Amygdala (tissue), 56 donors: ENCODE measurements at regions not wholly inside any gene's neighbourhood (a gene's known extent, or its start where the extent isn't known, plus 50 kb on each side); places are given as distances from the start of the nearest gene placed in this dataset.

Experiments used
- DNase-seq, 56 donors: peaks; one replicate each; lab custom pipeline; 2025; lab: John Stamatoyannopoulos, UW

DNA sequence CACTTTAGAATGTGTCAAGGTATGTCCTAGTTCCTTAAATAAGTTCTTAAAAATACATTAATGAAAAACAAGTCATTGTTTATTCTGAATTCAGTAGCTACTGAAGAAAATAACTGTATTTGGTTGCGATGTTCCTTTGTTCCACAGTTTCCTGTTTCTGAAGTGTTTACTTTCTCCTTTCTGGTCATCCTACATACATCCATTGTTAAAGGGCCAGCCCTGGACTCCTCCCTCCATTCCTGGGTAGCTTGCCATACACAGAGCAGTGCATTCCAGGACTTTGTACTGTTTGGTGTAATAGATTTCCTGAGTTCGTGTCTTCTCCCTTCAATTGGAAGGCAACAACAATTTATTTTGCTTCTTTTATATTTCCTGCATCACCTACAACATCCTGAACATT is 845.4 kb upstream of the CXADR start:
- DNase-seq = no peak

DNA sequence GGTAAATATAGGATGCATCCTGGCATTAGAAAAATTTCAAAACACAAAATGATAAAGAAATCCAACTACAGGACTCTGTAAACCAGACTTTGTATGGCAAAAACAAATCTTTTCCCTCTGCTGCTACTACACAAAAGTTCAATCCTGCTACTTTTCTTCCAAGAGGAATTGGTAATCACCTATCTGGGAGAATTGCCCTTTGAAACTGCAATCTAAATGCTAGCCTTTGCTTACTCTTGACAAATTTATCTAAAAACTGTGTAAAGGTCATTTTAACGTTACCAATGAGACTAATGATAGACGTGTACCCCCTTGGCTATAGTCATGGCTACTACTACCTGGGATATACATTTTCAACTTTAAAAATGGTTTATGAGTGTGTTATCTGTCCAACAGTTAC is 837.9 kb upstream of the CXADR start:
- DNase-seq = no peak

DNA sequence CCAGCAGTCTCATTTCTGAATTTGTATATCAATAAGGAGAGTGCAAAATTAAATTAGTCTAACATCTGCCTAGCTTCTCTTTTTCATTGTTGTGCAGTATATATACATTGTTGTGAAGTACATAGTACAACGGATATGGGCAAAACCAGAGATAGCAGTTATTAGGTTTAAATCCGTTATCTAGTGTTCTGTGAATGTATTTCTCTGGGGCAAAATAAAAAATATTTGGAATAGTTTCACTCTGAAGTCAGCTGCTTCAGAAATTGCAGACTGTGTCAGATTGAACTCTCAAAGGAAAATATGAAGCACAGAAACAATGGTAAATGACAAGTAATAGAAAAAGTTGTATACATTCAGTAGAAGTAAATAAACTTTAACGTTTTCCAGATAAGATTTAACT is 836.5 kb upstream of the CXADR start:
- no peak for DNase-seq

DNA sequence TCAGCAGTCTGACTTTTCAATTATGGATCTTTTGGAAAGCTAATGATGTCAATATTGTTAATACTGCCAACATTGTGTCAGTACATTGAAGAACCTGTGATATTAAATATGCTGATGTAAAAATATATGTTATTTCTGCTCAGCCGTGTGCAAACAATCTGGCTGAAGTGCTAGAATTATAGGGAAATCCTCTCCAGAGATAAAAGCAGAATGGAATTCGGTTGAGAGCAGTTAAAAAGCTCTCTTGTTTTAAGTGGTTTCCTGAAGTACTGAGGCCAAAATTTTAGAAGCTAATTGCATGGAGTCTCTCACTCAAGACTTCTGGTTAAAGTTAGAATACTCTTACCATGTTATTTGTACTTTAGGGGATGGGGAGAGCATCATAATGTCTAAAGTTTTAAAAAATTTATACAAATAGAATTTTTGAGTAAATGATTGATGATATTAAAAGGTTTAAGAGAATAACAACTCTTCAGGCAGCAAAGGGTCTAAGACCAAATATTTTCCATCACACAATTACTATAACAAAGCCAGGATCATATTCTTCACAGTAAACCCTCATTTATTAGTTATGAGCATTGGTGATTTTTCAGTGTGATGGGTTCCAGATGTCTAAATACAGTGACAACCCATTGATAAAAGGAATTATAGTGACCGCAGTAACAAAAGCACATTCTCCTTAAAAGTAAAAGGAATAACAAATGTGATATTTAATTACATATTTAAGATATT is 834.2 kb upstream of the CXADR start:
- DNase-seq = no peak

DNA sequence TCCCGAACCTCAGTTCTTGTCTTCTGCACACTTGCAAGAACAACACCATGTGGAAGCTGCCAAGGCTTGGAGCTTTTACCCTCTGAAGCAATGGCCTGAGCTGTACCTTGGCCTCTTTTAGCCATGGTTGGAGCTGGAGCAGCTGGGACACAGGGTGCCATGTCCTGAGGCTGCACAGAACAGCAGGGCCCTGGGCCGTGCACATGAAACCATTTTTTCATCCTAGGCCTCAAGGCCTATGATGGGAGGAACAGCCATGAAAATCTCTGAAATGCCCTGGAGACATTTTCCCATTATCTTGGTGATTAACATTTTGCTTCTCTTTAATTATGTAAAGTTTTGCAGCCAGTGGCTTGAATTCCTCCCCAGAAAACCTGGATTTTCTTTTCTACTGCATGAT is 817.8 kb upstream of the CXADR start:
- no peak for DNase-seq

DNA sequence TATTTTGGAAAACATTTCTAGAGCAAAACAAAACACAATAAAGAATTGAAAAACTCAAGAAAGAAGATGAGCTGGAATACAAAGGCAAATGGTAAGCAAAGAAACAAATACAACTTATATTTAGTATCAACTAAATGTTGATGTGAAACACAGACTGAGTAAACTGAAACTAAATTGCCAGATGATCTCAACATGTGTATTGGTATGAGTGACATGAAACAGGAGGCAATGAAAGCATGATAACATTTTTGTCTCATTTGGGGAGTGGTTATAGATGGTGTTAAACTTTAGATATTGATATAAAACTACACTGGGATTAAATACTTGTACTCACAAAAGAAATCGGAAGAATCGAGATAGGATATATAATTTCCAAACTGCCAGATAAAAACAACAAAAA is 805.6 kb upstream of the CXADR start:
- no peak for DNase-seq

DNA sequence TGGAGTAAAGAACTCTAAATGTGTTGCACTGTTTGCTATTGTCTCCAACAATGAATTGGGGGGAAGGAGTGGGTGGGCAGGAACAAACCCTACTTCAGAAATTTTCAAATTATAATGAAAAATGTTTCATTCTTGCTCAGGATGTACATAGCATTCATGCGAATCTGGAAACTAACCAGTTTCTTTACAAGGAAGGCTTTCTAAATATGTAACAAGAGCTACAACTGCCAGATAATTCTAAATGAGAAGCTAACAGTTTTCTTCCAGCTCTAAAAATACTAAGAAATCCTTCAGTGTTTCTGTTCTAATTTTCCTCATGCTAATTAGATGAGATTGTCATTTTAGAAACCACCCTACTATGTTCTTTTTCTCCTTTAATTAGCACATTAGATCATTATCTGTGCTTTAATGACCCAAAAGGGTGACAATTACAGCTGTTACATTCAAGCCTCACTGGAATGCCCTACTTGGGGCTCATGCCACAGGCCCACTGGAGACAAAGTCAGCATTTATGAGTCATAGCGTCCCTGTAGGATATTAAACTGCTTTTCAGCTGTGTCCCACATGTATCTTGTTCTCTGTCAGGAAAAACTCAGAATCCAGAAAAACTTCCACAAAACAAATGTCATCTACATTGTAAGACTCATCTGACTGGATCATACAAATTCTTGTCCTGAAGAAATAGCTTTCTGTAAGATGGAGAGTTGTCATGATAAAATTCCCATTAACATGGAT is 804.6 kb upstream of the CXADR start:
- DNase-seq = no peak

DNA sequence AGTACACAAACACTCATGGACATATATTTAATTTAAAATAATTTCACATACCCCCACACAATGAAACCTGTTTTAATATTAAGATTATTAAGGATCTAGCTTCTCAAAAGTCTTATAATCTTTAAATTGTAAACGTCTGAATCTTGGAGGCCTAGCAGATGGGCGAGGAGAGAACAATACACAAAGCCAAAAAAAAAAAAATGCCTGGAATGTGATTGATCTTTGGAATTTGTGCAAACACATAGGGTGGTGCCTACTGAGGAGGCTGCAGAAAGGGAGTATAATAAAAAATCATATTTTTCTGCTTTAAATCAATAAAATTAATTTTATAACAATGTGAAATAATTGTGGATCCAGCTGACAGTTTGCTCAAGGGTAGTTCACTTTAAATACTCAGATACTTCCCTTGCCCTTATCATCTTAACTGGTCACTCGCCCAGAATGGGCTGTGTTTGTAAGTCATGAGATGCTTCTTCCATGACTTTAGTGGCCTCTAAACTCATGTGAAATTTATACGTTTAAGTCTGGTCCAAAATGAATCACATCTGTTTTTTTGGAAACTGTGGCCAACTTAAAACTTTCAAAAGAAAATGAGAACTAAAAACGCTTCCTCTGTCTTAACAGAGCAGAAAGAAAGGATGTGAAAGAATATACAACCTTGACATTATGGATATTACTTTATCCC is 802.8 kb upstream of the CXADR start:
- no peak for DNase-seq

DNA sequence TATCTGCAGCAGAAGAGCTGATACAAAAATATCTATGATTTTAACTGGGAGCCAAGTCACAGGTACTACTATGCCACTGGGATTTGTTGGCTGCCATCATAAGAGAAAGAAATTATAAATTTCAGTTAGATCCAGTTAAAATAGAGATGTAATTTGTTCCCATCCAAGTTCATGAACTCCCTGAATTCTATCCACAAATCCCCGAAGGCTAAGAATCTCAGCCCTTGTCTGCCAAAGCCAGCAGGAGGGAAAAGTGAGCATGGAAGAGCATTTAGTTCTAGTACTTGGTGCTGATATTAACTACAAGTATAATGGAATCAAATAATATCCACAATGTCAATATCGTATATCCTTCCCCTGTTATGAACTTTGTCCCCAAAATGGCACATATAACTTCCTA is 801.1 kb upstream of the CXADR start:
- no peak for DNase-seq

DNA sequence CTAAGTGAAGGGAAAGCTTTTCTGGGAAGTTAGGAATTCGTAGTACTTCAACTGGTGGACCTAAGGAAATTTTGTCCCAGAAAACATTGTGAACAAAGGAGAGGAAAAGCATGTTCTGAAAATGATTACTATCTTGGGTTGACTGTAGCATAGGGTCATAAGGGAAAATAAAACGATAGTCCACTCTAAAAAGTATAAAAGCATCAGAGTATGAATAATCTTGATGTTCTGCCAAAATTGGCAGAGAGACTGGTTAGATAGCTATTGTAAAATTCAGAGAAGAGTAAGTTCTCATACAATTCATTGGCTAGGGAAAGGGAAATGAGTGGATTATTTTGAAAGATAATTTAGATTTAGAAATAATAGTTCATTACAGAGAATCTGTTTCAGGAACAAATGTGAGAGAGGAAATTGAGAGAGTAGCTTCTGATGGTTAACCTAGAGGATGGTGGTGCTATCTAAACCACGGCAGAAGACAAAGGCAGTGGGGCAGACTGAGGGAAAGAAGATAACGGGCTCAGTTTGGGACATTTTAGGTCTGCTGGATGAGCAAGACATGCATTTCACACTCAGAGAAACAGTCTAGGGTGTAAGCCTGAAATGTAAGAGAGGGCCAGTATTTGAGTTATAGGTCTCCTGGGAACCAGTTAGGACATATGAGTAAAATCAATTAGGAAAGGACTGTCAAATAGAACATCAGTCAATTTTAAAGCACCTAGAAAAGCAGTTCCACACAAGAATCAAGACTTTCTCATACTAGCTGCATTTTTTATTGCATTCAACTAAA is 799.3 kb upstream of the CXADR start:
- DNase-seq = no peak

DNA sequence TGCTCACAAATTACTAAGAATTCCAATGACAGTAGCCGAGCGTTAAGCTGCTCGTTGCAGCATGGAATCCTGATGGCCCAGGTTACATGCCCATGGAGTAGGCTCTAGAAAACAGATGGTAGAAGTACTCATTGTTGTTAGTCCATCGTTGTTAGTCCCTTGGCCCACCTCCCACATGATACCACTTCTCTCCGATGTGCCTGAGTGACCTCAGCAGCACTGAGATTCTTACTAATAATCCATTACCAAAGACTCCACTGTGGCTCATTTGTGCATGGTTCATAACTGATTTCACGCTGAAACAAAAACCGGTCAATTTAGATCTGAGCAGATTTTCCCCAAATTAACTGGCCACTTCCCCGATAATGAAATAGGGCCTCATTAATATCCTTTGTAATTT is 772.3 kb upstream of the CXADR start:
- no peak for DNase-seq

DNA sequence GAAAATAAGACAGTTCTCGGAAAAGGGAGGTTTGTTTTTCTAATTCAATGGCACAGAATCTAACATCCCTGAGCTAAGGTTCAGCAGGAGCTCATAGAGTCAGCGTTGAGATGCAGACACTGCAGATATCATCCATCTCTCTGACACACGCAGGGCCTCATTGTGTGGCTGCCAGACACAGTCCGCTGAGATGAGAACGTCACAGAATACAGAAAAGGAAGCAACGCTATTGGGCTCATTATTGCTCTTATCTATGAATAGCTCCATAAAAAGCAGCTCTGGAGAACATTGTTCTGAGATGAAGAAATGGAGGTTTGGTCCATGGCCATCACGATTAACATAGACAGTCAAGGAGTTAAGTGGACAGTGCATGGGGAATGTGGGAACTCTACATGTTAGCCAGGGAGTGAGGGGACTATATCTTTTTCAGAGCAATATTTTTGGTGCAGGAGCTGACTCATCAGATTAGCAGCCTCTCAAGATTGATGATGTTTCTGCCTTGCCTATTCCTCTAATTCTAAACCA is 771.6 kb upstream of the CXADR start:
- DNase-seq = no peak

DNA sequence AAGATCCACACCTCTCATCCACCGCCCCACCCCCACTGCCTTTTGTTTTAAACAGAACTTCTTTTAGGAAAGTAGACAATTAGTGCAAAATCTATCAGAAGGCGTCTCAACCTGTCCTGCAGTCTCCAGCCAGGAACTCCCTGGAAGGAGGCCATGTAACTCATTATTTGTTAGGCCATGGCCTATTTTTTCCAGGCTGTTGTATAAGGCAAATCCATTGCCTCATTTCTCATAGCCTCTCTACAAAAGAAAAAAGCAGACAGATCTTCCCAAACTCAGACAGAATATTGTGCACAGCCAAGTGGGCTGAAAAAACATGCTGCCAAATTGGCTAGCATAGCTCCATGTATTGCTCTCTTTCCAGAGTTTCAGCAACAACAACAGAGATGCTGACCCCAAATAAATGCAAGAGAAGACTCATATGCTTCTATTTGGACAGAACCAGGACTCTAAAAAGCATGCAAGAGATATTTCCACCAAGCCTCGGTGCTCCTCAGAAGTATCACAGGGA is 770.7 kb upstream of the CXADR start:
- DNase-seq = peak in 17 of 56 donors; percentile 2 to 54 (median 23)

DNA sequence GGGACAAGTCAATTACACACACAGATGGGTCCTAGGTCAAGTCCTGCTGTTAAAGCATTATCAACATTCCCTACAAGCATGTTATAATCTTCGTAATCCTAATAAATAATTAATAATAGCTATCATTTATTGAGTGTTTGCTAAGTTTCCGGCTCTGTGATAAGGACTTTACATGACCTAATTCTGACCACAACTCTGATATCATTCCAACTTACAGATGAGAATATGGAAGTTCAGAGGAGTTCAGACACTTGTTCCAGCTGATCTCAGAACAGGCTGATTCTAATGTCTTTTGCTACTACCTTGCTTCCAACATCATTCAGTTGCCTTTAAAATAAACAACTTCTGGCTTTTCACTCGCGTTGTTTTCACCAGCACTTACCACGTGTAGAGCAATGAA is 770.1 kb upstream of the CXADR start:
- DNase-seq = no peak

DNA sequence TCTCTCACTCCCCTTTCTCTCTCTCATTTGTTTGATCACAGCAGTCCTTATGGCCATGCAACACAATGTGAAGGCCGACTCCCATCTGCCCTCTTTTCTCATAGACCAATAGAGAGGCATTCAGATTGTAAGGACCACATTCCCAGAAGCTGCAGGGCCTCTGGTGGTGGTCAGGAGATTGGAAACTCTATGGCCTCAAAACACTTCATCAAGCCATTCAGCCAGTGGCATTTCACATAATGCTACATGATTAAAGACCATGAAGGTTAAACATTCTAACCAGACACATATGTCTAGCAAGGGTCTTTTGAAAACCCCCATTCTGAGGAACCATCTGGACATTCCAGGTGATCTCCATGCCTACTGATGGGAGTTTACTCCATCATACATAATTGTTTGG is 769.5 kb upstream of the CXADR start:
- no peak for DNase-seq

DNA sequence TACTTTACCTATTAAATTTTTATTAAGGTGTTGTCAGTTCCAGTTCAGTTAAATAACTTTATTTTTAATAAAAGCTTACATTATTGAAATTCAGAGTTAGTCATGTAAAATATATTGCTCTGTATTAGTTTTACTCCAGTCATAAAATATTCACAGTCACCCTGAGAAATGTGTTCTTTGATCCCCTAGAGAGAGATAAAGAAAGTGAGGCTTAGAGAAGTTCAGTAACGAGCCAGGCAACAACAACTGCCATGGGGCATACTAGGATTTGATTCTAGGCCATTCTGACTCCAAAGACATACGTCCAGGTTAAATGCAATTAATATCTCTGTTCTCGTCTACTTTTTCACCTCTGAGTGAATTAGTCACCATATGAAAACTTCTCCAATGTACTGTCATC is 761.9 kb upstream of the CXADR start:
- no peak for DNase-seq

DNA sequence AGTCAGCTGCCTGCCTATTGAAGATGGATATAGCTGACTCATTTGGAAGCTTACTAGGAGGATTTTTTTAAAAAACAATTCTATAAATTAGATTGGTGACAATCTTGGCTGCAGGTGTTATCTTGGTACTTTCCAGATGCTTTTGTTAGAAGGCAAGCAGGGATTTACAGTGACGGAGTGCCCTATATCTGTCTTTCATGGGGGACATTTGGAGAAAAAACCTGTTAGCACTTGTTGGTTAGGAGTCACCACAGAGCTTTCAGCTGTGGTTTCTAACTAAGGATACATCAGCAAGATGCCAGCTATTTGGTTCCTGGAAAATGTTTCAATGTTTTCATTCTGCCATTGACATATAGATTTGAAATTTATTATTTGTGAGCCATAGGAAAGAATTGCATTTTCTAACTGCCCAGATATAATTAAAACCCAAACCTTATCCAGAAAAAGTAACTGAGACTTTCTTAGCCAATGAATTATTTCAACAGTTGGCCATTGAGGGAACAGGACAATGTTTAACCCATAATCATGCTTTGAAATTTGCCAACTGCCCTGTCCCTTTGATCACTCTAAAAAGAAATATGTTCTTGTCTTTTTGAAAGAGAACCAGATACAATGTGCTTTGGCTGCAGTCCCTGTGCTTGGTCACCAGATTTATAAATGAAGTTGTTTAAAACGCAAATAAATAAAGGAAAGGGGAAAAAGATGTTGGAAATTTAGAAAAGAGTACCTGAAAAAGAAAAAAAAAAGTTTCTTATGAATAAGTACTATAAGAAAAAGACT is 761.0 kb upstream of the CXADR start:
- peak in 3 of 56 donors; percentile 2 to 5 (median 3) for DNase-seq

DNA sequence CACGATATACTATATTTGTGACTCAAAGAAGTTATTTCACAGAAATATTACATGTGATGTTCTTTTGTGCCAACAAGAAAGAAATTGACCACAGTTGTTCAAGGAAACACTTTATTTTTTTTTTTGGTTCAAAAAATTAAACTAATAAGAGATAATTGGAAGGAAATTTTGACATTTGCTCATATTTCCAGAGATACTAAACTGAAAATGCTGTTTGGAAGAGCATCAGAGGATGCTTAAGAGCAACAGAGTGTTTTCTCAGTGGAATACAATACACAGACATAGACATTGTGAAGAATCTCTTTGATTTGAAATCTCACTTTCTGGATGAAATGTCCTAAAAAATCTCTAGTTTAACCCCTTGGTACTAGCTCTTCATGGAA is 760.4 kb upstream of the CXADR start:
- no peak for DNase-seq

DNA sequence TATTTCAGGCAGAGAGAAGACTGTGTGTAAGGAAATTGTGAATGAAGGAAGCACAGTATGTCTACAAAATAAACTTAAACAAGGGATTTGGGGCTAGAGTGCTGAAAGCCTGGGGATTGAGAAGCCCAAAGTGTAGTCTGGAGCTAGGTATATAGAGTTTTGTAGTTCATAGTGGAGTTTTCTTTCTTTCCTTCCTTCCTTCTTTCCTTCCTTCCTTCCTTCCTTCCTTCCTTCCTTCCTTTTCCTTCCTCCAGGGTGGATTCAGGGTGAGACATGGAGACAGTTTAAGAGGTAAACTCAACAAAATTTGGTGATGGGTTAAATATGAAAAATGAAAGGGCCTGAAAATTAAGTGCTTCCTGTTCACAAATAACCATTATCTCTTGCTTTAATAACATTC is 757.8 kb upstream of the CXADR start:
- DNase-seq = no peak

DNA sequence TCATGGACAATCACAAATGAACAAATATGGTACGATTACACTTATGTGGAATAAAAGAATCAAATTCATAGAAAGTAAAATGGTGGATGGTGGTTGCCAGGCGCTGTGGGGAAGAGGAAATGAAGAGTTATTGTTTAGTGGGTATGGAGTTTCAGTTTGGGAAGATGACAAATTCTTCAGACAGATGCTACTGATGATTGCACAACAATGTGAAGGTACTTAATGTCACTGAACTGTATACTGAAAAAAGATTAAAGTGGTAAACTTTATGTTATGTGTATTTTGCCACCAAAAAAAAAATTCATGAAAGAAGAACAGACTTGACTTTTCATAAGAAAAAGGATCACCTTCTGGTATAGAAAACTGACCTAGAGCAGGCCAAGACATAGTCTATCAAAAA is 745.6 kb upstream of the CXADR start:
- DNase-seq = no peak
